Sigmoid colon (tissue), 4 donors: ENCODE measurements at regions not wholly inside any gene's neighbourhood (a gene's known extent, or its start where the extent isn't known, plus 50 kb on each side); places are given as distances from the start of the nearest gene placed in this dataset.

Source experiments
- CTCF ChIP-seq, 4 experiments: fragments of 450-650 bp in 3 of 4; fragments of 200-600 bp in 1 of 4; IDR thresholded peaks; one replicate each; pipeline ENCODE4 v1.5.1; 2016 to 2019; ENCODE audit warnings: antibody characterized with exemption in 4 of 4, mild to moderate bottlenecking in 3 of 4, moderate library complexity in 2 of 4
- EP300 ChIP-seq, 4 donors: sonication (generic); formaldehyde crosslinking; IDR thresholded peaks; one replicate each; pipeline ENCODE4 v1.6.1; 2017; ENCODE audit warnings: antibody characterized with exemption in 4 of 4

- no peak for TF ChIP-seq EP300 (IDR thresholded peaks at IDR 0.05)
- TF ChIP-seq CTCF (IDR thresholded peaks at IDR 0.05): no peak
Observed at GRCh38 chr10:83469728-83470331, 669.5 kb upstream of the GHITM start.
